Ammon's horn (tissue), 1 donor: ENCODE measurements at regions not wholly inside any gene's neighbourhood (a gene's known extent, or its start where the extent isn't known, plus 50 kb on each side); places are given as distances from the start of the nearest gene placed in this dataset.
"Not testable (repeated sequence)": the region's sequence is repeated elsewhere in the genome, so short reads cannot be mapped to it uniquely, and the experiment has no call there.

Source experiments
- DNase-seq: peaks from one replicate; pipeline ENCODE4 v3.0.0-alpha.2; 2016; ENCODE audit warnings: low spot score

DNA sequence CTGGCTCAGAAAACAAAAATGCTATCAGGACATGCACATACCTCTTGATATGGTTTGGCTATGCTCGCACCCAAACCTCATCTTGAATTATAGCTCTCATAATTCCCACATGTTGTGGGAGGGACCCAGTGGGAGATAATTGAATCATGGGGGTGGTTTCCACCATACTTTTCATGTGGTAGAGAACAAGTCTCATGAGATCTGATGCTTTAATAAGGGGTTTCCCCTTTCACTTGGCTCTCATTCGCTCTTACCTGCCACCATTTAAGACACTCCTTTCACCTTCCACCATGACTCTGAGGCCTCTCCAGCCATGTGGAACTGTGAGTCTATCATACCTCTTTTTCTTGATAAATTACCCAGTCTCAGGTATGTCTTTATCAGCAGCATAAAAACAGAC lies 958.6 kb downstream of the TRAM1L1 start:
- no peak for DNase-seq

DNA sequence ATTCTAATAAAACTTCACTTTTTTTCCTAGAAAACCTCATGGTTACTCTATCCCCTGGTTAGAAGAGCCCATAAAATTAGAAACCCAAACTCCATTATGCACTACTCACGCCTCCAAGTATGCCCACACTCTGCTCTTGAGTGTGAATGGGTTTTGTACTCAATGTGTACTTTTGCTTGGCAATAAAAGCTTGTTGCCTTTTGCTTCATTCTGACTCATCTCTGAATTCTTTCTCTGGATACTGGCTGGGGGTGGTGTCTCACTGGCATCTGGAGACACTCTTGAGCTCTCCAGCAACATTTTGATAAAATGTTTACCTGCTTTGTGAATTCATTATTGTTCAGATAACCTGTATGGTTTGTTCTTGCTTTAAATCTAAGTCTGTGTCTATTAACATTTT lies 963.3 kb downstream of the TRAM1L1 start:
- peak; percentile 35 for DNase-seq

GRCh38 chr4:116118221-116118620 lies 967.2 kb downstream of the TRAM1L1 start:
- no peak for DNase-seq

- not testable (repeated sequence) for DNase-seq
Measured at GRCh38 chr4:116112861-116113260, 972.5 kb downstream of the TRAM1L1 start.

DNA sequence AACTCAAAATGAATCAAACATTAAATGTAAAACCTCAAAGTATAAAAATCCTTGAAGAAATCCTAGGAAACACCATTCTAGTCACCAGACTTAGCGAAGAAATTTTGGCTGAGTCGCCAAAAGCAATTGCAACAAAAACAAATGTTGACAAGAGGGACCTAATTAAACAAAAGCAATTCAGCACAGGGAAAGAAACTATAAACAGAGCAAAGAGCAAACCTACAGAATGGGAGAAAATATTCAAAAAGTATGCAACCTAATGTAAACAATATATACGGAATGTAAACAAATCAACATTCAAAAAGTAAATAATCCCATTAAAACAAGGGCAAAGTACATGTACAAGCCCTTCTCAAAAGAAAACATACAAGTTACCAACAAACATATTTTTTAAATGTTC lies 974.7 kb downstream of the TRAM1L1 start:
- no peak for DNase-seq

GRCh38 chr4:116108606-116109005 lies 976.8 kb downstream of the TRAM1L1 start:
- no peak for DNase-seq

- DNase-seq = no peak
Measured at GRCh38 chr4:116101321-116101720, 984.1 kb downstream of the TRAM1L1 start.

GRCh38 chr4:116099596-116099995 lies 985.8 kb downstream of the TRAM1L1 start:
- DNase-seq = no peak

DNA sequence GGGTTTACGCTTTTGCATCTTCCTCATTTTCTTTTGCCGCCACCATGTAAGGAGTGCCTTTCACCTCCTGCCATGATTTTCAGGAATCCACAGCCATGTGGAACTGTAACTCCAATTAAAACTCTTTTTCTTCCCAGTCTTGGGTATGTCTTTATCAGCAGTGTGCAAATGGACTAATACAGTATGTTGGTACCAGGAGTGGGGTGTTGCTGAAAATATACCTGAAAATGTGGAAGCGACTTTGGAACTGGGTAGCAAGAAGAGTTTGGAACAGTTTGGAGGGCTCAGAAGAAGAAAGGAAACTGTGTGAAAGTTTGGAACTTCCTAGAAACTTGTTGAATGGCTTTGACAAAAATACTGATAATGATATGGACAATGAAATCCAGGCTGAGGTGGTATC lies 983.9 kb upstream of the NDST4 start:
- not testable (repeated sequence) for DNase-seq

DNA sequence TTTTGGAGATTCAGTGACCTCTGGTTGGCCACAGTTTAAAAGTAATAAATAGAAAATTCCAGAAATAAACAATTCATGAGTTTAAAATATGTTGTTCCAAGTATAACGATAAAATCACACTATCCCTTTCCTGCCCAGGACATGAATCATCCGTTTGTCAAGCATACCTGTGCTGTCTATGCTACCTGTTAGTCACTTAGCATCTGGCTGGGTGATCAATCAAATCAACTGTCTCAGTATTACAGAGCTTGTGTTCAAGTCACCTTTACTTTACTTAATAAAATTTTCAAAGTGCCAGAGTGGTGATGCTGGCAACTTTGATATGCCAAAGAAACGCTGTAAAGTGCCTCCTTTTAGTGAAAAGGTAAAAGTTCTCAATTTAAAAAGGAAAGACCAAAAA lies 979.5 kb upstream of the NDST4 start:
- no peak for DNase-seq

DNA sequence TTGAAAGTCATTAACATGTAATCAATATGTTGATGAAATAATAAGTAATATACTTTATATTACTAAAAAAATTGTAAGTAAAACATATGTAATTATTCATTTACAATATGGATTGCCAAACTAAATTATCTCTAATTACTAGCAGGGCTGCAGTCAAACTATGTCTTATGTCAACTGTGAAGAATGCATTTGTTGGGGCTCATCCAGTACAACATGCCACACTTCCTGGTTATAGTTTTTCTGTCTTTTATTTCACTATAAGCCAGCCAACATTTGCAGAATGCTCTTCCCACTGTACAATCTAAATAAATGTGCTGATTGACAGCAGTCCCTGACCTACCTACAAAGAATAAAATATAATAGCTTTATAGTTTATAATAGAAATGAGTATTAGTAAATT lies 975.4 kb upstream of the NDST4 start:
- no peak for DNase-seq

GRCh38 chr4:116082808-116083366 lies 969.5 kb upstream of the NDST4 start:
- DNase-seq = no peak

GRCh38 chr4:116073051-116073450 lies 959.6 kb upstream of the NDST4 start:
- DNase-seq = no peak

- no peak for DNase-seq
Measured at GRCh38 chr4:116070283-116070682, 956.9 kb upstream of the NDST4 start.

DNA sequence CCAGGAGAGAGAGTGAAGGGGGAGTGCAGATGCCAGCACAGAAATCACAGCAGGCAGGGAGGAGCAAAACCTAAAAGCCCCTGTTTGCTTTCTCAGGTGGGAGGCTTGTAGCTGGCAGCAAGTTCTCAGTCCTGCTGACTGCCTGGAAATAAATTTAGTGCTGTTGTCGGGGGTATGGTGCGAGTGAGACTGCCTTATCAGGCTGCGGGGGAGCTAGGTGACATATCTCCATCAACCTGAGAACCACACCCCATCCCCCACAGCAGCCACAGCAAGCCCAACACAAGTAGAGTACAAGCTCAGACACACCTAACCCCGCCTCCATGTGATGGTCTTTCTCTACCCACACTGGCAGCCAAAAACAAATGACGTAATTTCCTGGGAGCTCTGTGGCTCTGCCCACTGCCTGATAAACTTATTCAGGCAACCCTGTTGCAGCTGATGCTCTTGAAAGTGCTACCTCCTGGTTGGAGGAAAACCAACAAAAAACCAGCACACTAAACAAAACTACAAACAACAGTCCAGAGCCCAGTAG lies 953.4 kb upstream of the NDST4 start:
- no peak for DNase-seq

DNA sequence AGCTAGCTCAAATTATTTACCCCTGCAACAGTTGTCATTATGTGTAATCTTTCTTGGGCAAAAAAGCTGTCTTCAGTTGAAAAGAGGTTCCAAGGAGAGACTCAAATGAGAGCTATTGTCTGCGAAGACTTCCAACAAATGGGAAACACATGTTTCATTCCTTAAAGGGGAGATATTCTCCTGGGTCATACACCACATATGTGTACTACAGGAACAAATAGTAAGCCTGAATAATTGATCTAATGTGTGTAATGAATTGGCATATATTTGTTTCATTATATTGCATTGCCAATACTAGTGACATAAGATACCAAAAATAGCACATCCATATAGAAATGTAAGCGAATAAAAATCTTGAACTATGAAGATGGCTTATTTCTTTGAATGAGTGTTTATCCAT lies 950.9 kb upstream of the NDST4 start:
- no peak for DNase-seq

- no peak for DNase-seq
Measured at GRCh38 chr4:116059361-116059760, 945.9 kb upstream of the NDST4 start.

GRCh38 chr4:116058129-116058528 lies 944.7 kb upstream of the NDST4 start:
- DNase-seq = no peak

DNA sequence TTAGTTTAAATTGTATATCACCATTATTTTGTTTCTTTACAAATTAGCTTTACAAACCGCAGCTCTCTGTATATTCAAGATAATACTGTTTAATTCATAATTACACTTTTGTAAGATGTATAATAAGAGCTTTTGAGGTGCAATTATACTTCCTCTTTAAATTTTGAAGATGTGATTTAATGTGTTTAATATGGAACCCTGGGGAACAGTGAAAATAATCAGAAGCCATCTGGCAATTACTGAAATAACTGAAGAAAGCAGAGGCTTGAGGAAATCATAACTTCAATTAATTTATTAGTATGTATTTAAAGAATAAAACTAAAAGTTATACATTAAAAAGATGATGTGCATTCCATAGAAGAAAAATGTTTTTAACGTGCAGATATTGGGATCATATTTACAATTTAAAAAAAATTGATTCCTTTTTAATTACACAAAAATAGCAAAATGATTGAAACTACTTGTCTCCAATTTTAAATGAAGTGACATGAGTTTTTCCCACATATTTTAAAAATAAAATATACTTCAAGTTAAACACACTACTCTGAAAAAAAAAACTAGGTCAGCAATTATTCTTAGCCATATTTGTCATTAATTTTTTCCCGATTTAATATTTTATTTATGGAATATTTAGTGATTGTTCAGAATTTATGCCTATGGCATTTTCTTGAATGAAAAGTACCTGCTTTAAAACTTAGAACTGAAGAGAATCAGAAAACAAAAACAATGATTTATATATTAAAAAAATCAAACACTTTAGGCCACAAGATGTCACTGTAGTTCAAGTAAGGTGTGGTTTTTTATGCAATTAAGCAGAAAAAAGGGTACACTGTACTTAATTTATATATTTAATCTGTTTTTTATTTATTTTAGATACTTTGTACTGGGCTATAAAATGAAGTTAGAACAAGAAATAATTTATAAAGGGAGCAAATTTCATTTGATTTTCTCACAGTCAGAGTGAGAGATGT lies 942.7 kb upstream of the NDST4 start:
- no peak for DNase-seq

- no peak for DNase-seq
Measured at GRCh38 chr4:116027311-116027710, 913.9 kb upstream of the NDST4 start.

DNA sequence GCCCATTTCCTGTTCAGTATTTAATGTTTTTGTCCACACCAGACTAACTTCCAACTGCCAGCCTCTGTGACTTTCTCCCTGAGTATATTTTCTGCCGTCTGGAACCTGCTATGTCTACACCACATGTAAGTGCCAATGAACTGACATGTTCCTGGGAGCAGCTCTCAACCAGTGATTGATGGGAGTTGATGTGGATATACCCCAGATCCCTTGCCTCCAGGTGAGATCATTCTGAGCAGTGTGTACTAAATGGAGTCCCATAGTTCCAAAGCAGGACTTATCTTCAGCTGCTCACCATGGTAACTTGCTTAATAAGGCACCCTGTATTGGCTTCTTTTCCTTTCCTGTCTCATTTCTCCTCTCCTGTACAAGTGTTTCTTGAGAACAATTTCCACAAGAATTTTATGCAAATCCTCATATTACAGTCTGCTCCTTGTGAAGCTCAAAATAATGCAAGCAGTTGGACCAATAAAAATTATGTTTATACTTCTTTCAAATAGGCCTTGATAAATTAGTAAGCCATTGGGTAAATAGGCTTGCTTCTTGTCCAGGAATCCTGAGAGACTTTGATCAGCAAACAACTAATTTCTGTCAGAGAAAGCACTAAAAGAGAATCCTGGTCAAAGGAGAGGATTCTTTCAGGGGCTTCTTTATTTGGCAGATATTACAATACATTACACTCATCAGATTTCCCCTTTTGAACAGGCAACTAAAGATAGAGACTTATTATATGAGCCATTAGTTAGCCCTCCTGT lies 911.7 kb upstream of the NDST4 start:
- no peak for DNase-seq

- DNase-seq = no peak
Measured at GRCh38 chr4:116023049-116023448, 909.6 kb upstream of the NDST4 start.
